Gastrocnemius medialis (tissue), 4 donors: ENCODE measurements at regions not wholly inside any gene's neighbourhood (a gene's known extent, or its start where the extent isn't known, plus 50 kb on each side); places are given as distances from the start of the nearest gene placed in this dataset.

Experiments
- CTCF ChIP-seq, 5 experiments: fragments of 450-650 bp in 3 of 5; fragments of 200-600 bp in 2 of 5; sonication (generic) in 2 of 5; IDR thresholded peaks in 4 of 5; conservative IDR thresholded peaks in 1 of 5; 1 replicate in 4 of 5; 2 replicates in 1 of 5; pipeline ENCODE4 v1.5.1; 2016 to 2019; ENCODE audit warnings: antibody characterized with exemption in 5 of 5, mild to moderate bottlenecking in 3 of 5, moderate library complexity in 3 of 5
- POLR2A ChIP-seq, 2 donors: fragments of 450-650 bp; IDR thresholded peaks; one replicate each; pipeline ENCODE4 v1.6.1; 2017; ENCODE audit warnings: antibody characterized with exemption in 2 of 2, mild to moderate bottlenecking in 2 of 2, moderate library complexity in 2 of 2

GRCh38 chr1:186577633-186578032 lies 102.6 kb downstream of the PTGS2 start:
- TF ChIP-seq POLR2A (IDR thresholded peaks at IDR 0.05) (no peak), CTCF (IDR thresholded peaks at IDR 0.05 in 4 of 5, conservative IDR thresholded peaks at IDR 0.05 in 1 of 5) (no peak)
